Right atrium auricular region (tissue), 2 donors: ENCODE measurements at regions not wholly inside any gene's neighbourhood (a gene's known extent, or its start where the extent isn't known, plus 50 kb on each side); places are given as distances from the start of the nearest gene placed in this dataset.

ENCODE experiments used
- DNase-seq: peaks from one replicate; pipeline ENCODE4 v3.0.0-alpha.2; 2019; ENCODE audit warnings: low spot score
- H3K27ac ChIP-seq, 2 donors: fragments of 200-600 bp; sonication (generic); 1 replicate in 1 of 2; 2 replicates in 1 of 2; pipeline ENCODE4 v1.5.1; 2016 to 2019
- H3K27me3 ChIP-seq, 2 donors: fragments of 200-600 bp; sonication (generic); one replicate each; pipeline versions ENCODE4 v1.5.1 to v1.6.0; 2017 to 2019
- H3K36me3 ChIP-seq: fragments of 200-600 bp; sonication (generic); one replicate; pipeline ENCODE4 v1.5.1; 2016
- H3K4me1 ChIP-seq, 2 donors: fragments of 200-600 bp; sonication (generic); one replicate each; pipeline versions ENCODE4 v1.5.1 to v1.6.0; 2017 to 2019
- H3K4me3 ChIP-seq, 2 donors: fragments of 200-600 bp; sonication (generic); 1 replicate in 1 of 2; 2 replicates in 1 of 2; pipeline ENCODE4 v1.5.1; 2017 to 2019; ENCODE audit warnings: mild to moderate bottlenecking in 1 of 2, moderate library complexity in 1 of 2
- H3K9me3 ChIP-seq, 2 donors: fragments of 200-600 bp; sonication (generic); one replicate each; pipeline ENCODE4 v1.5.1; 2019
- CTCF ChIP-seq, 2 donors: fragments of 200-600 bp; sonication (generic); IDR thresholded peaks; one replicate each; pipeline ENCODE4 v1.5.1; 2019; ENCODE audit warnings: antibody characterized with exemption in 2 of 2

- no peak for DNase-seq
- Histone ChIP-seq H3K27me3 (no peaks in the 10 kb centered on the region), H3K36me3 (no peaks in the 10 kb centered on the region), H3K4me1 (no peaks in the 10 kb centered on the region), H3K9me3 (no peaks in the 10 kb centered on the region), H3K4me3 (no peak overlapping the region), H3K27ac (no peak overlapping the region)
- TF ChIP-seq CTCF (IDR thresholded peaks at IDR 0.05), result no peak
Observed at GRCh38 chr1:98017184-98017583, 96.3 kb upstream of the DPYD start.

- no peak overlapping the region for H3K27ac ChIP-seq
- no peak overlapping the region for H3K4me3 ChIP-seq
- no peaks in the 10 kb centered on the region for H3K4me1 ChIP-seq
- DNase-seq, result no peak
- TF ChIP-seq CTCF (IDR thresholded peaks at IDR 0.05), result no peak
- H3K27me3 ChIP-seq, result no peaks in the 10 kb centered on the region
- H3K36me3 ChIP-seq, result no peaks in the 10 kb centered on the region
- H3K9me3 ChIP-seq, result no peaks in the 10 kb centered on the region
Observed at GRCh38 chr1:98008373-98008772, 87.5 kb upstream of the DPYD start.

- H3K36me3 ChIP-seq, result no peaks in the 10 kb centered on the region
- H3K4me1 ChIP-seq, result no peaks in the 10 kb centered on the region
- H3K4me3 ChIP-seq, result no peak overlapping the region
- DNase-seq, result no peak
- no peaks in the 10 kb centered on the region for H3K9me3 ChIP-seq
- no peaks in the 10 kb centered on the region for H3K27me3 ChIP-seq
- TF ChIP-seq CTCF (IDR thresholded peaks at IDR 0.05), result no peak
- no peak overlapping the region for H3K27ac ChIP-seq
Observed at GRCh38 chr1:98005326-98006010, 84.6 kb upstream of the DPYD start.

- Histone ChIP-seq H3K27me3 (no peaks in the 10 kb centered on the region), H3K9me3 (no peaks in the 10 kb centered on the region), H3K27ac (no peak overlapping the region), H3K4me1 (no peaks in the 10 kb centered on the region), H3K4me3 (no peak overlapping the region), H3K36me3 (no peaks in the 10 kb centered on the region)
- TF ChIP-seq CTCF (IDR thresholded peaks at IDR 0.05), result no peak
- DNase-seq, result no peak
Observed at GRCh38 chr1:98003442-98003841, 82.6 kb upstream of the DPYD start.

GRCh38 chr1:98002288-98002687 is 81.5 kb upstream of the DPYD start:
- no peaks in the 10 kb centered on the region for H3K27me3 ChIP-seq
- no peak overlapping the region for H3K27ac ChIP-seq
- H3K4me3 ChIP-seq, result no peak overlapping the region
- H3K4me1 ChIP-seq, result no peaks in the 10 kb centered on the region
- TF ChIP-seq CTCF (IDR thresholded peaks at IDR 0.05), result no peak
- no peak for DNase-seq
- H3K9me3 ChIP-seq, result no peaks in the 10 kb centered on the region
- H3K36me3 ChIP-seq, result no peaks in the 10 kb centered on the region

- no peaks in the 10 kb centered on the region for H3K4me1 ChIP-seq
- H3K4me3 ChIP-seq, result no peak overlapping the region
- no peak overlapping the region for H3K27ac ChIP-seq
- H3K27me3 ChIP-seq, result no peaks in the 10 kb centered on the region
- no peaks in the 10 kb centered on the region for H3K36me3 ChIP-seq
- peak in 1 of 2 donors; percentile 18 for TF ChIP-seq CTCF (IDR thresholded peaks at IDR 0.05)
- no peak for DNase-seq
- no peaks in the 10 kb centered on the region for H3K9me3 ChIP-seq
Observed at GRCh38 chr1:98001764-98002163, 80.9 kb upstream of the DPYD start.
